HG03196 (cell line): ENCODE measurements at regions not wholly inside any gene's neighbourhood (a gene's known extent, or its start where the extent isn't known, plus 50 kb on each side); places are given as distances from the start of the nearest gene placed in this dataset.

Source experiments
- ATAC-seq: cut with Tn5 transposase; IDR thresholded peaks from one replicate; pipeline ENCODE4 v1.9.1; 2021; ENCODE audit not compliant: unreplicated experiment

DNA sequence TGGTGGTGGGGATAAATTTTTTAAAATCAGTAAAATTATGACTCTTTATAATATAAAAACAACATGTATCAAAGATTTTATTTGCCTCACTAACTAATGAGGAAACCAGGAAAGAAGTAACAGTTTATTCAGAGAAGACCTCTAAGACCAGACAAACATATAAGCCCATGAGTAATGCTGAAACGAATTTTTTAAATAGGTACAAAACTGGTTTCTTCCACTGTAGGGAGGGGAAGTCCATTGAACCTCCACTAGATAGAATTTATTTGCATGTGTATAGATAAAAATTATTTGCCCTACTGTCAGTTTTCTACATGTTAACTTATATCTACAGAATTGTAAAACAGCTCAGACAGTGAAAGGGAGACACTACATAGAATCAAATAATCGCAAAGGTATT, 86.8 kb downstream of the ZC3H11B start:
- no peak for ATAC-seq

DNA sequence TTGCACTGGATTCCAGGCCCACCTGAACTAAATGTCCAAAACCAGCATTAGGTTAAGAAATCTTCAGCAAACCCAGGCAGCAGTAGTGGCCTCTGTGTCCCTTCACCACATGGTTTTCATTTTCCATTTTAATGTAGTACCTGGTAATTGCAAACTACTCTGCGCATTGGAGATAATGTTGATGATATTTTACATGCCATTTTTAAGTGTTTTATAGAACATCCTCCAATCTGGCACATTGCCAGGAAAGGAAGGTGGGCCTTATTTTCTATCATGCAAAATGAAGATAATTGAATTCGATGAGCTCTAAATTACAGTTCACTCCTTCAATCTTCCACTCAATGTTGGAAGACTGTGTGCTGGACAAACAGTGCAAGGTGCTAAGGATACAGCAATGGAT, 89.5 kb downstream of the ZC3H11B start:
- no peak for ATAC-seq

DNA sequence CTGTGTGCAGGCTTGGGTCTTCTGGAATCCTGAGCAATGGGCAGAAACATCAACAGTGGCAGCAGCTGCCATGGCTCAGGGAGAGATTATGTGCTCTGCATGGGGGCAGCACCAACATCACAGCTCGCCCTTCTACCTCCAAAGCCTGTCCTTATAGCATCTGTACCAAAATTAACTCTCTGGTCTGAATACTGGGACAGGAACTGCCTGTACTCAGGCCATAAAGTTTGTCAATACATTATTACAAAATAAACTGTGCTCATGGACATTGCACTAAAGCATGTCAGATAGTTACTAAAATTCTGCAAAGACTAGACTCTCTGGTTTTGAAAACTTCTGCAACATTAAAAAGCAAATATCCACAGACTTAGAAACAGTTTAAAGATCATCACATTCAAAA, 91.6 kb downstream of the ZC3H11B start:
- ATAC-seq, result no peak

DNA sequence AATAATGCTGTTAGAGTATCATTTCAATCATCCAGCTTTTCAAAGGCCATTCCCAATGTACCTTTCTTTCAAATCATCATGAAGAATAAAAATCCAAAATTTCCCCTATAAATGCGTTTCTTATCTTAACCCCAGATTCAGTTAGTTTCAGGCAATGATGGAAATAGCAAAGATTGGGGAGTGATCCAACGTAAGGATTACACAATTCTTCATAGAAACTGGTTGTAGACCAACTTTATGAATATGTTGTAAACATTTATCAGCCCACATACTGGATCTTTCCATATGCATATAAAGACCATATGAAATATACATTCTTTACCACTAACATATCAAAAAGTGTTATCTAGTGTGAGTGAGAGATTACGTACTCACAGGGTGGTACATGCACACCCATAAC, 92.7 kb downstream of the ZC3H11B start:
- ATAC-seq, result no peak

DNA sequence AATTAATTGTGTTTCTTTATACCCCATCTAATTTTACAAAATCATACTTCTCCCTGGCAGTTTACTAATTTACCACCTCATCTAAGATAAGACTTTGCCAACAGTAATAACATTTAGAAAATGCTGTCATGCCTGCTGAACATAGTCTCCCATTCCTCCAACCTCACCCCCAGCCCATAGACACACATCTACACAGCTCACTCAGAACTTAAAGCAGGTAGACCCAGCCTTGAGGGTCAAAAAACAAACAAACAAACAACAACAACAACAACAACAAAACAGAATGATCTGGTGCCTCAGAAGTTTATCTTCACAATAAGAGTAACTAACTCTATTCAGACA, 94.0 kb downstream of the ZC3H11B start:
- ATAC-seq, result no peak

DNA sequence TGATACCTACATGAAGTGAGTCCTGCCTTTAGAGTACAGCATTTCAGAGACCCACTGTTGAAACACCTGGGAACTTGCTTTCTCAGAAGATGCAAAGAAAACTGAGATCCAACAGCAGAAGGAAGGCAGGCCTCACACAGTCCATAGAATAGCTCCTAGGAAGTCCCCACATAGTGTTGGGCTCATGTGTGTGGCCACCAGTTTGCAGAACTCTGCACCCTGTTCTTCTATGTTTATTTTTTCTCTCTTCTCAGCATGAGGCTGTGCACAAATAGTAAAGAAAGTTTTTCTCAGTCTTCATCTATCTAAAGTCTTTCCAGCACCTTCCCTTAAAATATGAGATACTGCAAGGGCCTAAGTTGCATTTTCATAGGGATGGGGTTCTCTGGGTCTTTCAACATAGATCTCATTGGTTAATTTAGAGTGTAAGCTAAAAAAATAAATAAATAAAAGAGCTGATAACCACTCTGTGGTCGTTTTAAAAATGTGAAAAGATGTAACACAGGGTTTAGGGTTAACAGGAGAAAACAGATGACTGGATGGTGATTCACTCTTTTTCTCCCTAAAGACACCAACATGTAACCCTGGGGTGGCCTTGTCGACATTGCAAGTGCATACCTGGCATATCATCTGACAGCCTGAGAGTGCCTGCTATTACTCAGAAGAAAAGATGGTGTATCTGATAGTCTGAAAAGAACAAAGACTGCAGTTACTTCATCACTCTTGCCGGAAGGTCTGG, 94.6 kb downstream of the ZC3H11B start:
- no peak for ATAC-seq

DNA sequence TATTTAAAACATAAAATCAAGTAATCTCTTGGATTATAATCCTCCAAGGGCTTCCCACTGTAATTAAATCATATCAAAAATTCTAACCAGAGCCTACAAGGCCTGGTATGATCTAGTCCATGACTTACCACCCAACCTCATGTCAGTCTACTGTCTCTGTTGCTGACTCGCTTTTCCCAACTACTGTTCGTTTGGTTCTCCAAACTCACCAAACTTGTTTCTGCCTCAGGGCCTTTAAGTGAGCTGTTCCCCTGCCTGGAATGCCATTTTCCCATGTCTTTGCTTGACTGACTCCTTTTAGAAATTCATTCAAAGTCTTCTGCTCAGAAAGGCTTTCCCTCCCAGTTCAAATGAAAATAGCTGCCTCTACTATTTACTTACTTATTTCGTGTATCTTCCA, 95.9 kb downstream of the ZC3H11B start:
- no peak for ATAC-seq

DNA sequence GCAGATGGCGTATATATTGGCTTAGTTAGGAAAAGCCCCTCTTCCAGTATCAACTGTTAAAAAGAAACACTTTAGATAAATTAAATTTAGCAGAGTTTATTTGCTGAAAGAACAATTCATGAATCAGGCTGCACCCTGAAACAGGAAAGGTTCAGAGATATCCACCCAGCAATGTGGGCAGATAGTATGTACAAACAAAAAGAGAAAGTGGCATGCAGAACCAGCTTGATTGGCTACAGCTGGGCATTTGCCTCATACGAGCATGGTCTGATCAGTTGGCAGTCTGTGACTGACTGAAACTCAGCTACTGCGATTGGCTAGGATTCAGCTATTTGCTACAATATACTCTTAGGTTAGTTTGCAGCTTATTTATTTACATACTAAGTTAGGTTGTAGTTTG, 98.2 kb downstream of the ZC3H11B start:
- ATAC-seq, result no peak

DNA sequence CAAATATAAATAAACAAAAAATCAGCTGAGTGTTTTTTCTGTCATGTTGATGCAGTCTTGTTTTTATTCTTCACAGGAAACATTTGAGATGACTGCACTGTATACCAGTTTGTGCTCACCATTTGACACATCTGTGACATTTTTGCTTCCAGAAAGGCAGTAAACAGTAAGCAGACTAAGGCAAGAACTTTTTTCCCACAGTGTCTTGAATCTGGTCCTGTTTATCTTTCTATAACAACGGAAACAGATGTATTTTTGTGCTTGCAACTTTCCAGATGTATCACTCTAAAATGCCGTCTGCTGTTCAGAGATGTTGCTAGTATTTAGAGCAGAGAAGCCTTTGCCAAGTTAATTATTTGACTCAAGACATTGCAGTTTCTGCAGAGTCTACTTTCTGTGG, 105.5 kb downstream of the ZC3H11B start:
- ATAC-seq, result no peak

DNA sequence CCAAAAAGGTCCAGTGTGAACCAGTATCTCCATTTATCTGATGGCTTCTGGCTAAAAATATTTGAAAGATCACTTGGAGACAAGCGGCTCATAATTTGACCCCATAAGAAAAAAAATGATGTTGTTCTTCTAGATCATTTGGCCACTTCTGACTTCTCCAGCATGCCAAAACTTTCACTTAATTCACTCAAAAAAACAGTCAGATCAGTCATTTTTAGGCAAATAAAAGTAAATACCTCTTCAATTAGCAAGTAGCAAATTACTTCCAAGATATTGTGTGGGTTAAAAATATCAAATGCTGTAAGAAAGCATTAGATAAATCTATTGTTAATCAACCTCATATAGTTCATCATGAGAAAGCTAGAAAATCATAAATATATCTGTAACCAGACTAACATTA, 106.0 kb downstream of the ZC3H11B start:
- no peak for ATAC-seq

DNA sequence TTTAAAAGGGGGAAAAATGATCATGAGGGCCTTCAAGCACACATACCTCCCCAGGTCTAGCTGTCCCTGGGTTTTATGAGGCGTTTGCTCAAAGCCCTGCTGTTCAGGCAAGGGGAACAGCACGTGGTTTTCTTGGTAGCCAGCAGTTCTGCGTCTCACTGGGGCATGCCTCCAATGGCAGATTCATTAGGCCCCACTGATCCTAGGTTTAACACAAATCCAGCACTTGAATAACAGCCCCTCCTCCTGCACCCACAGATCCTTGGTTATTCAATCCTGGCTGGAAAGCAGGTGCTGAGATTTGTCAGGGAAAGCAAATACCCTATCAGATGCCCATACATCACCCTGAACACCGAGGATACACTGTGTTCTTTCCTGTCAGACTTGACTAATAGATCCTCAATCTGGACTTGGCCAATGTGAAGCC, 106.4 kb downstream of the ZC3H11B start:
- ATAC-seq, result no peak

DNA sequence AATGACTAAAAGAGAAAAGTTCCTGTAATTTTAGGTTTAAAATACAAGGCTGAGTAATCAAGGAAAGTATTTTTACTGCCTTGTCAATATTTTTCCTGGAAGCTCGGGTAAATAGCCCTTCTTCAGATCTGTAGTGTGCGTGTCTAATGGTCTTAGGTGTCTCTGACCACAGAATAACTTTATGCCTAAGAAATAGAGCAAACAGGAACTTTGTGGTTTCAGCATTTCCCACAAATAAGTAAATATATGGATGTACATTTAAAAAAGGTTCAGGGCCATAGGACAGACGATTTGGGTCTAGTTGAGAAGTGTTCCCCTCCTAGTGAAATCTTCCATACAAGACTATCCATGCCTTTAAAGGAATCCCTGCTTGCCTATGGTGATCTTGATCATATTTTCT, 107.0 kb downstream of the ZC3H11B start:
- ATAC-seq, result no peak

DNA sequence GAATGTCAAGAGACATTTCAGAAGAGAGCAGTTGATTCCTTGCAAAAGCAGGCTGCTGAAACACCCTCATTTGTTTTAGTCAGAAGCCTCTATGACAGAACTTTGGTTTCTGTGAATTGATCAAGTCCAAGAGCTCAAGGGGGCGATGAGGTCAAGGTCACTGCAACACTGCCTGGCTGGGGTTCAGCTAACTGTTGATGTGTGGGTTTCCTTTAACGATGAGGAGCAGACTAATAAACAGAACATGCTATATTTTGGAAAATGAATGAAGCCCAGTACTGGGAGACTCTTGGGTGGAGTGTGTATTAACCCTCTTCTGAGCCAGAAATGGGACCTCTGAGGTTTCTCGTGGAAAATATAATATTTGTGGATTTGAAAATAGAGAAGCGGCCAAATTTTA, 109.3 kb downstream of the ZC3H11B start:
- ATAC-seq, result no peak

DNA sequence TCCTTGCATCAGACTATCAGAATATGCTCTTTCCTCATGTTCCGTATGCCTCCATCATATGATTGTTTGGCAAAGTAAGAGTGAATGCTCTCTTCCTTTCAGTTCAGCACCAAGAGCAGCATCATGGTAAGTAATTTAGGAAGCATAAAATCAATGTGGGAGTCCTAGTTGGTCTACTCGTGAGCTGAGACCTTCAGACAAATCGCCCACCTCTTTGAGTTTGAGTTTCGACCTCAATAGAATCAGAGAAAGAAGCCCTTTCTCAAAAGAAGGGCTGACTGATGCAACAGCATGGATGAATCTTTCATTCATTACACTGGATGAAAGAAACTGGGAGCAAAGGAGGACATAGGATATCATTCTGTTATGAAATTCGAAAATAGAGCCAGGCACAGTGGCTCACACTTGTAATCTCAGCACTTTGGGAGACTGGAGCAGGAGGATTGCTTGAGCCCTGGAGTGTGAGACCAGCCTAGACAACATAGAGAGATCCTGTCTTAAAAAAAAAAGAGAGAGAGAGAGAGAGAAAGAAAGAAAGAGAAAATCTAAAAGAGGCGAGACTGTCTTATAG, 112.5 kb downstream of the ZC3H11B start:
- ATAC-seq, result no peak

DNA sequence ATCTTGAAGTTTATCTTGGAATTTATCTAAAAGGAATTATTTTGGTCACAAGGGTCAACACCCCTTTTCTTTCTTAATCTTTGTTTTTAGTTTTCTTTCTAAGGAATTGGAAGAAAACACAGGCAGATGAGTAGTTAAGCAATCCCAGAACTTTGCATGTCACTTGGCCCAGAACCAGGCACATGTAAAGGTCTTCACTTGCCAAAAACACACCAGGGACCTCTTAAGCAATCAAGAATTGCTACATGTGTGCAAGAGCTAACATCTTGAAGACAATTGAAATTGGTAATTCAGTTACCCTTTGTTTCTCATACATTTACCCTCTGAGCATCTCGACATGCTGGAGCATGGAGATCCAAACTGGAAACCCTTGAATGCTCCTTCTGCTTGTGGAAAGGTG, 114.2 kb downstream of the ZC3H11B start:
- no peak for ATAC-seq

DNA sequence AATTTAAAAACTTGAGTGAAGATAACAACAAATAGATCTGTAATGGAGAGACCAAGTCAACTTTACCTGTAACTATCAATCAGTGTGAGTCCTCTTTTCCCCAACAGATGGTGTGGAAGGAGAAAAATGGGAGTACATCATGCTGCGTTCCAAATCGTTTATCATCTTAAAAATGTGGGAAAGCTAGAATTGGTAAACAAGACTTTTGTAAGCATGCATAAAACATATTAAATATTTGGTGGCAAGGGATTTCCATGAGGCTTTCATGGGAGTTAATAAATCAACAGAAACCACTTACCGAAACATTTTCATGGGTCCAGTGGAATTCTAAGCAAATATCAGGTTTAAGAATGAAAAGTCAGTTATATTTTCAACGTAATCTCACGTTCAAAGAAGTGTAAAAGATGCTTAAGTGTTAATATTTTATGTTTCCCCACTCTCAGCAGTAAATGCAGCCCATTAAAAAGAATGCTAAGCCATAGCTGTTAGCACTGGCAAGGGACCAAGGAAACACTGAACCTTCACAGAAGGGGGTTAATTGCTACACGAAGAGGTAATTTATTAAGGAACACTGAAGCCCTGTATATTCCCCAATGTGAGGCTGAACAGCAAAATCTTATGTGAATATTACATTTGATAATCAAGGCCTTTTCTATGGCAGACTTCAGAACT, 117.0 kb downstream of the ZC3H11B start:
- no peak for ATAC-seq

DNA sequence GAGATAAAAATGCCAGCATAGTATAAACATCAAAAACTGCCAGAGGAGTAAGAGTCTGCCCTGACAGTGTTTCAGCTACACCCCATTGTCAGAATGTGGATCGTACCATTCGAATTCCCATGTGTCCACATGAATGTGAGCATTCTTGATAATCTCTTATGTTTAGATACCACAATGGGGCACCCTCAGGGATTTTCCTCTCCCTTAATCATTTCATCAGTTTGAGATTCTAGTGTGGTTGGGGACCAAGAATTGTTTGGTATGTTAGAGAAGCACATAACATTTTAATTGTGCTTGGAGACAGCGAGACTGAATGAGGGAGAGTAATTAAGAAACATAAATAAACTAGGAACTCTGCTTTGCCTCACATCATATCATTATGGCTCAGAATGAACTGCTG, 120.2 kb downstream of the ZC3H11B start:
- no peak for ATAC-seq

DNA sequence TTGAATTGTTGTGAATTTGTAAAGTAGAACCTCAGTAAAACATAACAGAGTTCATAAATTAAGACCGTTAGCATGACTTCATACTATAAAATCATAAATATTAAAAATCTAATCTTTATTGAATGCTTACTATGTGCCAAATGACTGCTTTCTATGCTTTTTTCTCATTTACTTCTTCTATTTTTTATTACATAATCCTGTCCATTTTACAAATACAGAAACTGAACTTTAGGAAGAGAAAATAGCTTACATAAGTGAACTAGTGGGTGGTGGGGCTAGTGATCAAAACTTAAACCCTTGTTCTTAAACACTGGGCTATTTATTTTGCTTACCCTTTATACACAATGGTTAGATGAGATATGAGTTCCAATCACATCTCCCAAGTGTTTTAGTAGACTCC, 122.3 kb downstream of the ZC3H11B start:
- no peak for ATAC-seq

DNA sequence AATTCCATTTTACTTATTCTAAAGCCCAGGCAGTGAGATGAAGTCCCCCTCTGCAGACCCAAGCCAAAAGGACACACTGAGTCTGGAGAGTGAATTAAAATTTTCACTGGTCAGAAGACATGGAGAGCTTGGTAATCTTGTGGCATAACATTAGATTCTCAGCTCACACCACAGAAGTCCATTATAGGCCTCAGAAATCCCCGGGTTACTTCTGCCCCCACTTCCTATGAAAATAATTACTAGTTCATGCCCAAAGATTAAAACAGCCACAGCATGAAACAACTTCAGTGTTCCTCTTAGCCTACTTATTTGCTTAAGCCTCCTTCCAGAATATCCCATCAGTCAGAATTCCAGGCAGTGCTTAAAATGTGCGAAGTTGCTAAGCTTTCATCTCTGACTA, 123.3 kb downstream of the ZC3H11B start:
- ATAC-seq, result no peak

DNA sequence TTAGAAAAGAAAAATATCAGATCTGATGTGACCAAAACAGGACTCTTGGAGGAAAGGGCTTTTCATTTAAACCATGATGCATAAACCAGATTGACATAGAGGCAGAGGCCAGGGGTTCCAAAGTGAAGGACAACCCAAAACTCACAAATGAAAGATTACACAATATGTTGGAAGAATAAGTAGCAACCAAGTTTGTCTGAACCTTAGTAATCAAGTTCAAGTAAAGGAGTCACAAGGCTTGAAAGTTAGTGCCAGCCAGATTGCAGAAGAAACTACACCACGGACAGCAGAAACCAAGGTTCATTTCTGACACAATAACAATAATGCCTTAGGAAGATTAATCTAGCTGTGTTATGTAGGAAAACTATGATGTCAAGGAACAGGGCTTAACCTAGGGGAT, 124.6 kb downstream of the ZC3H11B start:
- ATAC-seq, result no peak

DNA sequence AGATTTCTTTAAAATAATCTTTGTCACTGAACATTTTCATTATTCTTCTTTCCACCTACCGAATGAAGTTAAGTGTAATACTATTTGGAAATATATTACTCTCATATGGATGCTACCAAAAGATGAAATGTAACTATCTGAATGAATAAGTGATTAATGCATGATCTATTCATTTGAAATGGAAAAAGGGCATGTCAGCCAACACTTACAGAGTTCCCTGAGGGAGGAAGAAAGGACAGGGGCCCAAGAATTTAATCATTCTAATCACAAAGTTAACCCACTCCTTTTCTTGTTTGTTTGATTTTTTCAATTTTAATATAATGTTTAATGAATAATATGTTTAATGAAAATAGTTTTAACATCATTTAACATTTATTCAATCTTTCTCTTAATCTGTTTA, 129.4 kb downstream of the ZC3H11B start:
- ATAC-seq, result no peak

DNA sequence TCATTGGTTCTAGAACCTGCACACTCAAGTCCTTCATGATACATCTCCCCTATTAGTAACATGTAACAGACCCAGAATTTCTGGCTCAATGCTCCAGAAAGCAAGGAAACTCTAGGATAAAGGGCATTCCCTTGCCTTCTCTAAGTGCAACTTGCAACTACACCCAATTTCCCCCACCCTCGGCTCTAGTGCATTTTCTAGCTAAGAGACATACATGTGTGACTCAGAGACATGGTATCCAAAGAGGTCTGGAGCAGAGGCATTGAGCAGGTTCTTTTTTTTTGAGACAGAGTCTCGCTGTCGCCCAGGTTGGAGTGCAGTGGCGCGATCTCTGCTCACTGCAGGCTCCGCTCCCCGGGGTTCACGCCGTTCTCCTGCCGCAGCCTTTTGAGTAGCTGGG, 132.9 kb downstream of the ZC3H11B start:
- ATAC-seq, result no peak

DNA sequence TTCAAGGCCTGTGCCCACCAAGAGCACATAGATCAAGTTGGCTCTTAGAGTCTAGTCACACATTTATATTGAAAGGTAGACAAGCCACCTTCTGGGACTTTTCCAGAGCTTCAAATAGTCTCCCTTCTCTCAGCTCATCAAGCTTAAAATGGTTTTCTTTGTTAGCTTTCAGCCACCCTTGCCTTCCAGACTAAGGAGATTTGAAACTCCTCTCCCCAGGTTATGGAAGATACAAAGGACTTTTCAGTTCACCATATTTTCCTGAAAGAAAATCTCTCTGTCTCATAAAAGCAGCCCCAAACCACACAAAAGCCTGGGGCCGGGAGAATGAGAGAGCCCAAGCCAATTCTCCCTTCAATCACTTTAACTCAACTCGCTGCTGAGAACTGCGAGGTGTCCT, 134.1 kb downstream of the ZC3H11B start:
- no peak for ATAC-seq
